ENCODE measurements at regions not wholly inside any gene's neighbourhood (a gene's known extent, or its start where the extent isn't known, plus 50 kb on each side); places are given as distances from the start of the nearest gene placed in this dataset.

- intact Hi-C loops (cut with micrococcal nuclease; ENCODE audit: unreplicated experiment), result no loop called here
- no TSS peak for BruUV-seq (replicated peaks)
- CTCF ChIA-PET, result no interaction called here
- H3K27me3 ChIP-seq (replicated peaks; ENCODE audit: control insufficient read depth, insufficient read depth, low read length), result no peaks in the 10 kb centered on the region
- no peak overlapping the region for H3K4me3 ChIP-seq (ENCODE audit: low read depth, low read length)
- no peak for TF ChIP-seq CTCF (IDR thresholded peaks at IDR 0.05; ENCODE audit: insufficient read depth in 1 of 2, low read depth in 1 of 2, low read length in 1 of 2, severe bottlenecking in 1 of 2, unreplicated experiment in 1 of 2)
- H3K27ac Mint-ChIP-seq (ENCODE audit: unreplicated experiment), result no peak overlapping the region
- no peaks in the 10 kb centered on the region for H3K4me1 ChIP-seq
- H3K36me3 Mint-ChIP-seq (ENCODE audit: insufficient read depth, unreplicated experiment), result no peaks in the 10 kb centered on the region
- H3K4me1 Mint-ChIP-seq (ENCODE audit: low read depth, unreplicated experiment), result no peaks in the 10 kb centered on the region
- H3K4me3 Mint-ChIP-seq (ENCODE audit: unreplicated experiment), result no peak overlapping the region
- peaks cover 15% of the 10 kb centered on the region for H3K27me3 Mint-ChIP-seq (ENCODE audit: insufficient read depth, unreplicated experiment)
- H3K36me3 ChIP-seq (ENCODE audit: control insufficient read depth, insufficient read depth, low read length), result no peaks in the 10 kb centered on the region
- H3K9me3 Mint-ChIP-seq (ENCODE audit: unreplicated experiment), result no peaks in the 10 kb centered on the region
- POLR2A ChIA-PET, result no interaction called here
- no peaks in the 10 kb centered on the region for H3K9me3 ChIP-seq
- DNase-seq, result no peak
These were observed 178.8 kb downstream of the HHIPL2 start for GRCh38 chr1:222369148-222369547.

GRCh38 chr1:222358100-222358499 is 189.8 kb downstream of the HHIPL2 start:
- ChIA-PET POLR2A (no interaction called here), CTCF (no interaction called here)
- Histone ChIP-seq H3K4me1 (no peaks in the 10 kb centered on the region), H3K27me3 (replicated peaks; ENCODE audit: control insufficient read depth, insufficient read depth, low read length) (no peaks in the 10 kb centered on the region), H3K9me3 (no peaks in the 10 kb centered on the region; the same call in 1 of the 2 replicates), H3K36me3 (ENCODE audit: control insufficient read depth, insufficient read depth, low read length) (no peaks in the 10 kb centered on the region), H3K4me3 (ENCODE audit: low read depth, low read length) (no peak overlapping the region)
- no peak for DNase-seq
- H3K36me3 Mint-ChIP-seq (ENCODE audit: insufficient read depth, unreplicated experiment), result no peaks in the 10 kb centered on the region
- H3K27me3 Mint-ChIP-seq (ENCODE audit: insufficient read depth, unreplicated experiment), result peaks cover 2% of the 10 kb centered on the region
- no peaks in the 10 kb centered on the region for H3K9me3 Mint-ChIP-seq (ENCODE audit: unreplicated experiment)
- no peak overlapping the region for H3K27ac Mint-ChIP-seq (ENCODE audit: unreplicated experiment)
- BruUV-seq (replicated peaks), result no TSS peak
- H3K4me1 Mint-ChIP-seq (ENCODE audit: low read depth, unreplicated experiment), result no peaks in the 10 kb centered on the region
- intact Hi-C loops (cut with micrococcal nuclease; ENCODE audit: unreplicated experiment), result no loop called here
- no peak overlapping the region for H3K4me3 Mint-ChIP-seq (ENCODE audit: unreplicated experiment)
- no peak for TF ChIP-seq CTCF (IDR thresholded peaks at IDR 0.05; ENCODE audit: insufficient read depth in 1 of 2, low read depth in 1 of 2, low read length in 1 of 2, severe bottlenecking in 1 of 2, unreplicated experiment in 1 of 2)

- Mint-ChIP-seq H3K9me3 (ENCODE audit: unreplicated experiment) (no peaks in the 10 kb centered on the region), H3K36me3 (ENCODE audit: insufficient read depth, unreplicated experiment) (no peaks in the 10 kb centered on the region), H3K4me3 (ENCODE audit: unreplicated experiment) (no peak overlapping the region), H3K4me1 (ENCODE audit: low read depth, unreplicated experiment) (no peaks in the 10 kb centered on the region), H3K27ac (ENCODE audit: unreplicated experiment) (no peak overlapping the region), H3K27me3 (ENCODE audit: insufficient read depth, unreplicated experiment) (peaks cover 2% of the 10 kb centered on the region)
- no peak for DNase-seq
- Histone ChIP-seq H3K27me3 (replicated peaks; ENCODE audit: control insufficient read depth, insufficient read depth, low read length) (no peaks in the 10 kb centered on the region), H3K9me3 (no peaks in the 10 kb centered on the region; the same call in 1 of the 2 replicates), H3K4me3 (ENCODE audit: low read depth, low read length) (no peak overlapping the region), H3K36me3 (ENCODE audit: control insufficient read depth, insufficient read depth, low read length) (no peaks in the 10 kb centered on the region), H3K4me1 (no peaks in the 10 kb centered on the region)
- intact Hi-C loops (cut with micrococcal nuclease; ENCODE audit: unreplicated experiment), result no loop called here
- POLR2A ChIA-PET, result no interaction called here
- no peak for TF ChIP-seq CTCF (IDR thresholded peaks at IDR 0.05; ENCODE audit: insufficient read depth in 1 of 2, low read depth in 1 of 2, low read length in 1 of 2, severe bottlenecking in 1 of 2, unreplicated experiment in 1 of 2)
- CTCF ChIA-PET, result no interaction called here
- no TSS peak for BruUV-seq (replicated peaks)
These were observed 190.7 kb downstream of the HHIPL2 start for GRCh38 chr1:222357252-222357651.

All from Caco-2 (cell line).